GM04503 (cell line): ENCODE measurements at regions not wholly inside any gene's neighbourhood (a gene's known extent, or its start where the extent isn't known, plus 50 kb on each side); places are given as distances from the start of the nearest gene placed in this dataset.

Experiments
- DNase-seq: peaks from one replicate; pipeline ENCODE4 v3.0.0-alpha.2; 2012; ENCODE audit warnings: low read depth

GRCh38 chr4:121226362-121226761, 62.2 kb upstream of the TNIP3 start:
- no peak for DNase-seq

GRCh38 chr4:121221608-121222007, 57.5 kb upstream of the TNIP3 start:
- DNase-seq = no peak

- no peak for DNase-seq
Observed at GRCh38 chr4:121221201-121221600, 57.1 kb upstream of the TNIP3 start.

- no peak for DNase-seq
Observed at GRCh38 chr4:121220698-121221097, 56.6 kb upstream of the TNIP3 start.

- no peak for DNase-seq
Observed at GRCh38 chr4:121219227-121219626, 55.1 kb upstream of the TNIP3 start.

GRCh38 chr4:121217351-121217750, 53.2 kb upstream of the TNIP3 start:
- peak; percentile 63 for DNase-seq

GRCh38 chr4:121216461-121216860, 52.3 kb upstream of the TNIP3 start:
- no peak for DNase-seq

- DNase-seq = no peak
Observed at GRCh38 chr4:121213940-121214339, 49.8 kb upstream of the TNIP3 start.
